Lung (tissue), 11 donors: ENCODE measurements at regions not wholly inside any gene's neighbourhood (a gene's known extent, or its start where the extent isn't known, plus 50 kb on each side); places are given as distances from the start of the nearest gene placed in this dataset.

Source experiments
- ATAC-seq: fragments of 200-7000 bp; cut with Tn5 transposase; one replicate; pipeline ENCODE4 v1.9.1; 2020; ENCODE audit warnings: moderate number of reproducible peaks; ENCODE audit not compliant: insufficient read depth, low FRiP score
- DNase-seq, 3 donors: peaks; one replicate each; pipeline ENCODE4 v3.0.0-alpha.2; 2013 to 2017
- H3K27ac ChIP-seq, 2 donors: one replicate each; pipeline ENCODE4 v1.5.1; 2013; ENCODE audit warnings: mild to moderate bottlenecking in 2 of 2, moderate library complexity in 2 of 2, control low read depth in 1 of 2, inconsistent platforms in 1 of 2, low read depth in 1 of 2, low read length in 1 of 2
- H3K27me3 ChIP-seq, 3 donors: one replicate each; pipeline ENCODE4 v1.5.1; 2013; ENCODE audit warnings: low read length in 2 of 3; ENCODE audit not compliant: control insufficient read depth in 3 of 3, insufficient read depth in 3 of 3
- H3K36me3 ChIP-seq, 4 donors: one replicate each; pipeline ENCODE4 v1.5.1; 2013; ENCODE audit warnings: low read length in 4 of 4, mild to moderate bottlenecking in 1 of 4, moderate library complexity in 1 of 4; ENCODE audit not compliant: control insufficient read depth in 4 of 4, insufficient read depth in 4 of 4
- H3K4me1 ChIP-seq, 5 donors: one replicate each; pipeline ENCODE4 v1.5.1; 2013; ENCODE audit warnings: low read length in 5 of 5, mild to moderate bottlenecking in 2 of 5, moderate library complexity in 1 of 5; ENCODE audit not compliant: control insufficient read depth in 5 of 5, insufficient read depth in 5 of 5
- H3K4me3 ChIP-seq: one replicate; pipeline ENCODE4 v1.5.1; 2013; ENCODE audit warnings: mild to moderate bottlenecking, control low read depth, moderate library complexity
- H3K9ac ChIP-seq, 2 donors: one replicate each; pipeline ENCODE4 v1.5.1; 2013; ENCODE audit warnings: low read length in 2 of 2, control low read depth in 1 of 2; ENCODE audit not compliant: insufficient read depth in 1 of 2
- H3K9me3 ChIP-seq, 4 donors: one replicate each; pipeline ENCODE4 v1.5.1; 2013; ENCODE audit warnings: low read length in 3 of 4, mild to moderate bottlenecking in 1 of 4, moderate library complexity in 1 of 4; ENCODE audit not compliant: control insufficient read depth in 4 of 4, insufficient read depth in 3 of 4
- WGBS, 2 donors: extraction: QIAGEN DNeasy Blood & Tissue Kit; methylation state at CpG; one replicate each; pipeline ENCODE4 v1.1.7; 2013; 5-methylcytosine and 5-hydroxymethylcytosine counted together
- TF ChIP-seq, protein P1 (sequence below): IDR thresholded peaks from 2 replicates; pipeline ENCODE4 v1.5.1; 2012; ENCODE audit warnings: mild to moderate bottlenecking; ENCODE audit errors: control extremely low read depth, extremely low read depth
- donor health status: control.
- donor health status: control.
- donor health status: Bipolar disorder and iron deficiency.
- donor health status: healthy.
- donor health status: DM: yes; HTN: yes; CAD: no.

DNA sequence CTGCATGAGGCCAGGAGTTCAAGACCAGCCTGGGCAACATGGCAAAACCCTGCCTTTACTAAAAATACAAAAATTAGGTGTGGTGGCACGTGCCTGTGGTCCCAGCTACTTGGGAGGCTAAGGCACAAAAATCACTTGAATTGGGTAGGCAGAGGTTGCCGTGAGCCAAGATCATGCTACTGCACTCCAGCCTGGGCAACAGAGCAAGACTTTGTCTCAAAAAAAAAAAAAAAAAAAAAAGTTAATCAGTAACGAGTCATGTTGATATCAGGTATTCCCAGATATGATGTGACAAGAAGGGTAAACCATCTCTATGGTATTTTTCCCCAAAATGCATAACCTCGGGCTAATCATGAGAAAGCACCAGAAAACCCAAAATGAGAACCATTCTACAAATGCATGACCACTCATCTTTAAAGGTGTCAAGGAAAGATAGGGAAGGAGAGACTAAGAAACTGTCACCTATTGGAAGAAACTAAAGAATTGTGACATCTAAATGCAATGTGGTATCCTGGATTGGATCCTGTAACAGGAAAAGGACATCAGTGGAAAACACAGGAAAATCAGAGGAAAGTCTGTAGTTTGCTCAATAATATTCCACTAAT, 66.5 kb upstream of the MAP4 start:
- H3K27ac ChIP-seq = no peak overlapping the region
- H3K4me1 ChIP-seq = peaks cover 0 to 23% (median 12%) of the 10 kb centered on the region in 5 donors
- DNase-seq (no peak), ATAC-seq (no peak)
- TF ChIP-seq, protein P1, sequence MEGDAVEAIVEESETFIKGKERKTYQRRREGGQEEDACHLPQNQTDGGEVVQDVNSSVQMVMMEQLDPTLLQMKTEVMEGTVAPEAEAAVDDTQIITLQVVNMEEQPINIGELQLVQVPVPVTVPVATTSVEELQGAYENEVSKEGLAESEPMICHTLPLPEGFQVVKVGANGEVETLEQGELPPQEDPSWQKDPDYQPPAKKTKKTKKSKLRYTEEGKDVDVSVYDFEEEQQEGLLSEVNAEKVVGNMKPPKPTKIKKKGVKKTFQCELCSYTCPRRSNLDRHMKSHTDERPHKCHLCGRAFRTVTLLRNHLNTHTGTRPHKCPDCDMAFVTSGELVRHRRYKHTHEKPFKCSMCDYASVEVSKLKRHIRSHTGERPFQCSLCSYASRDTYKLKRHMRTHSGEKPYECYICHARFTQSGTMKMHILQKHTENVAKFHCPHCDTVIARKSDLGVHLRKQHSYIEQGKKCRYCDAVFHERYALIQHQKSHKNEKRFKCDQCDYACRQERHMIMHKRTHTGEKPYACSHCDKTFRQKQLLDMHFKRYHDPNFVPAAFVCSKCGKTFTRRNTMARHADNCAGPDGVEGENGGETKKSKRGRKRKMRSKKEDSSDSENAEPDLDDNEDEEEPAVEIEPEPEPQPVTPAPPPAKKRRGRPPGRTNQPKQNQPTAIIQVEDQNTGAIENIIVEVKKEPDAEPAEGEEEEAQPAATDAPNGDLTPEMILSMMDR = no peak
- peaks cover 0 to 3% (median 0%) of the 10 kb centered on the region in 4 donors for H3K36me3 ChIP-seq
- H3K4me3 ChIP-seq = no peak overlapping the region
- H3K27me3 ChIP-seq = no peaks in the 10 kb centered on the region
- H3K9ac ChIP-seq = no peak overlapping the region
- WGBS, 2 donors = 90 to 98% methylated on average over 4 of the region's 4 CpGs
- no peaks in the 10 kb centered on the region for H3K9me3 ChIP-seq

DNA sequence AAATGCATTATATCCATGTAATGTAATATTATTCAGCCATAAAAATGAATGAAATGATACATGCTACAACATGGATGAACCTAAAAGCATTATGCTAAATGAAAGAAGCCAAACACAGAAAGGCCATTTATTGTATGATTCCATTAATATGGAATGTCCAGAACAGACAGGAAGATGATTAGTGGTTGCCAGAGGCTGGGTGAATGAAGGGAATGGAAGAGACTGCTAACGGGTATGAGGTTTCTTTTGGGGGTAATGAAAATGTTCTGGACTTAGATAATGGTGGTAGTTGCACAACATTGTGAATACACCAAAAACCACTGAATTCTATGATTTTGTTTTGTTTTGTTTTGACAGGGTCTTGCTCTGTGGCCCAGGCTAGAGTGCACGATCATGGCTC, 61.6 kb upstream of the MAP4 start:
- ATAC-seq = no peak
- peaks cover 0 to 14% (median 0%) of the 10 kb centered on the region in 5 donors for H3K4me1 ChIP-seq
- H3K27ac ChIP-seq = no peak overlapping the region
- no peak for DNase-seq
- no peak overlapping the region for H3K9ac ChIP-seq
- 75 to 80% methylated on average over 2 of the region's 2 CpGs for WGBS, 2 donors
- peaks cover 0 to 1% (median 0%) of the 10 kb centered on the region in 4 donors for H3K36me3 ChIP-seq
- no peak overlapping the region for H3K4me3 ChIP-seq
- no peaks in the 10 kb centered on the region for H3K9me3 ChIP-seq
- TF ChIP-seq, protein P1 = no peak
- H3K27me3 ChIP-seq = no peaks in the 10 kb centered on the region

DNA sequence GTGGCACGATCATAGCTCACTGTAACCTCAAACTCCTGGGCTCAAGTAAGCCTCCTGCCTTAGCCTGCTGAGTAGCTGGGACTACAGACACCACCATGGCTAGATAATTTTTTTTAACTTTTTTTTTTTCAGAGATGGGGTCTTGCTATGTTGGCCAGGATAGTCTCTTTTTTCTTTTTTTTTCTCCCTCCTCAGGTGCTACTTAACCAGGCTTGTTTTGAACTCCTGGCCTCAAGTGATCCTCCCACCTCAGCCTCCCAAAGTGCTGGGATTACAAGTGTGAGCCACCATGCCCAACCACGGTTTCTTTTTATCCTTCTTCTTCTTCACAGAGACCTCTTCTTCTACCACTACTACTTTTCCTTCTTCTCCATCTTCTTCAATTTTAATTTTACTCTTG, 53.8 kb upstream of the MAP4 start:
- H3K36me3 ChIP-seq = peaks cover 0 to 8% (median 3%) of the 10 kb centered on the region in 4 donors
- TF ChIP-seq, protein P1 = no peak
- ATAC-seq (no peak), DNase-seq (no peak)
- H3K4me3 ChIP-seq = no peak overlapping the region
- H3K4me1 ChIP-seq = peaks cover 0 to 23% (median 0%) of the 10 kb centered on the region in 5 donors
- WGBS, 2 donors = 94 to 100% methylated on average over 2 of the region's 2 CpGs
- no peaks in the 10 kb centered on the region for H3K27me3 ChIP-seq
- H3K9ac ChIP-seq = no peak overlapping the region
- H3K27ac ChIP-seq = no peak overlapping the region
- no peaks in the 10 kb centered on the region for H3K9me3 ChIP-seq

DNA sequence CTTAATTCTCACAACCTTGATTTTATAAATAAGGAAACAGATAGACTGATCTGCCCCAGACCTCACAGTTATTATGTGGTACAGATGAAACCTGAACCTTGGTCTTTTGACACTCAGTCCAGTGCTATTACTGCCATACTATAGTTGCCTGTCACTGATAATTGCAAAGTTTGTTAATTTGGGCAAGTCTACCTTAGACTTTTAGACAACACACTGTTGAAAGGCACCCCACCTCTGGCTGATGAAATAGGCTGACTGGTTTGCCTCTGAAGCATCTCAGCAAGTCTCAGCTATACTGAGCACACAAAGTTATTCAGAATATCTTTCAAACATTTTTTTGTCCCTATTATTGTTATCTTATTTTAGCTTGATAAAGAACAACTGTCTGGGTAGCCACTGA, 53.1 kb upstream of the MAP4 start:
- Histone ChIP-seq H3K9me3 (no peaks in the 10 kb centered on the region), H3K27ac (peak overlapping the region in 1 of 2 donors; percentile 41), H3K27me3 (no peaks in the 10 kb centered on the region), H3K9ac (no peak overlapping the region), H3K4me1 (peaks cover 0 to 30% (median 0%) of the 10 kb centered on the region in 5 donors), H3K36me3 (peaks cover 0 to 8% (median 5%) of the 10 kb centered on the region in 4 donors), H3K4me3 (no peak overlapping the region)
- no peak for ATAC-seq
- TF ChIP-seq, protein P1 = no peak
- no peak for DNase-seq
